Breast epithelium (tissue), 3 donors: ENCODE measurements at regions not wholly inside any gene's neighbourhood (a gene's known extent, or its start where the extent isn't known, plus 50 kb on each side); places are given as distances from the start of the nearest gene placed in this dataset.

ENCODE experiments used
- CTCF ChIP-seq, 3 donors: fragments of 450-650 bp; IDR thresholded peaks; one replicate each; pipeline ENCODE4 v1.5.1; 2016 to 2017; ENCODE audit warnings: antibody characterized with exemption in 3 of 3, mild to moderate bottlenecking in 3 of 3, moderate library complexity in 3 of 3
- POLR2A ChIP-seq: fragments of 450-650 bp; IDR thresholded peaks from one replicate; pipeline ENCODE4 v1.6.1; 2016; ENCODE audit warnings: antibody characterized with exemption, mild to moderate bottlenecking, moderate library complexity
- POLR2AphosphoS5 ChIP-seq, 3 donors: sonication (generic); formaldehyde crosslinking; IDR thresholded peaks; one replicate each; pipeline ENCODE4 v1.6.1; 2017; ENCODE audit warnings: antibody characterized with exemption in 3 of 3

- TF ChIP-seq CTCF (IDR thresholded peaks at IDR 0.05) (no peak), POLR2A (no peak), POLR2AphosphoS5 (IDR thresholded peaks at IDR 0.05) (no peak)
Measured at GRCh38 chr7:110573862-110574528, 516.9 kb upstream of the LRRN3 start.
